Gastrocnemius medialis (tissue), 4 donors: ENCODE measurements at regions not wholly inside any gene's neighbourhood (a gene's known extent, or its start where the extent isn't known, plus 50 kb on each side); places are given as distances from the start of the nearest gene placed in this dataset.

Experiments used
- ATAC-seq, 2 donors: fragments of 150-250 bp; one replicate each; pipeline ENCODE4 v1.9.1; 2016
- DNase-seq, 2 donors: peaks; one replicate each; pipeline ENCODE4 v3.0.0-alpha.2; 2019
- H3K27ac ChIP-seq, 4 donors: fragments of 200-600 bp; sonication (generic); 1 replicate in 1 of 4; 2 replicates in 3 of 4; pipeline ENCODE4 v1.5.1; 2016 to 2018; ENCODE audit warnings: mild to moderate bottlenecking in 2 of 4, moderate library complexity in 1 of 4
- H3K27me3 ChIP-seq, 3 donors: fragments of 200-600 bp; sonication (generic) in 2 of 3; 1 replicate in 1 of 3; 2 replicates in 2 of 3; pipeline versions ENCODE4 v1.5.1 to v1.6.0; 2016 to 2019; ENCODE audit warnings: mild to moderate bottlenecking in 1 of 3, moderate library complexity in 1 of 3
- H3K36me3 ChIP-seq, 2 donors: fragments of 200-600 bp; sonication (generic) in 1 of 2; one replicate each; pipeline ENCODE4 v1.5.1; 2017 to 2018
- H3K4me1 ChIP-seq, 2 donors: fragments of 200-600 bp; sonication (generic) in 1 of 2; one replicate each; pipeline ENCODE4 v1.5.1; 2016 to 2017; ENCODE audit warnings: mild to moderate bottlenecking in 2 of 2
- H3K4me3 ChIP-seq, 4 donors: fragments of 200-600 bp; sonication (generic) in 3 of 4; 1 replicate in 1 of 4; 2 replicates in 3 of 4; pipeline ENCODE4 v1.5.1; 2016 to 2019; ENCODE audit warnings: mild to moderate bottlenecking in 2 of 4
- H3K9me3 ChIP-seq, 3 donors: fragments of 200-600 bp; sonication (generic) in 2 of 3; 1 replicate in 1 of 3; 2 replicates in 2 of 3; pipeline ENCODE4 v1.5.1; 2016 to 2019
- POLR2A ChIP-seq, 2 donors: fragments of 450-650 bp; IDR thresholded peaks; one replicate each; pipeline ENCODE4 v1.6.1; 2017; ENCODE audit warnings: antibody characterized with exemption in 2 of 2, mild to moderate bottlenecking in 2 of 2, moderate library complexity in 2 of 2
- in situ Hi-C, 4 donors: fragments of 200-750 bp; cut with MboI; loops; one replicate each; pipeline versions ENCODE4 v1.15.0 to v1.8.0; 2017; ENCODE audit warnings: low sequenced_read_pairs in 4 of 4
- intact Hi-C: fragments of 100-400 bp; cut with DNase I; formaldehyde crosslinking; loops from one replicate; pipeline ENCODE4 v1.15.1; 2023; ENCODE audit warnings: low total_unique reads
- TF ChIP-seq, protein P1 (sequence below), 5 experiments: fragments of 450-650 bp in 3 of 5; fragments of 200-600 bp in 2 of 5; sonication (generic) in 2 of 5; IDR thresholded peaks in 4 of 5; conservative IDR thresholded peaks in 1 of 5; 1 replicate in 4 of 5; 2 replicates in 1 of 5; pipeline ENCODE4 v1.5.1; 2016 to 2019; ENCODE audit warnings: antibody characterized with exemption in 5 of 5, mild to moderate bottlenecking in 3 of 5, moderate library complexity in 3 of 5

- Histone ChIP-seq H3K36me3 (no peaks in the 10 kb centered on the region), H3K27me3 (no peaks in the 10 kb centered on the region), H3K4me3 (peak overlapping the region in 1 of 4 donors; percentile 38), H3K27ac (peak overlapping the region; percentile 89 to 99 (median 94)), H3K9me3 (no peaks in the 10 kb centered on the region), H3K4me1 (peaks cover 27 to 31% of the 10 kb centered on the region in 2 donors)
- intact Hi-C loops, result loop anchor here (5.0 kb wide), 1 partner anchor 44 kb away; no protein-coding TSS in a partner anchor
- ATAC-seq (peak; percentile 13 to 14), DNase-seq (peak; percentile 26 to 68)
- no peak for TF ChIP-seq POLR2A (IDR thresholded peaks at IDR 0.05)
- TF ChIP-seq, protein P1, sequence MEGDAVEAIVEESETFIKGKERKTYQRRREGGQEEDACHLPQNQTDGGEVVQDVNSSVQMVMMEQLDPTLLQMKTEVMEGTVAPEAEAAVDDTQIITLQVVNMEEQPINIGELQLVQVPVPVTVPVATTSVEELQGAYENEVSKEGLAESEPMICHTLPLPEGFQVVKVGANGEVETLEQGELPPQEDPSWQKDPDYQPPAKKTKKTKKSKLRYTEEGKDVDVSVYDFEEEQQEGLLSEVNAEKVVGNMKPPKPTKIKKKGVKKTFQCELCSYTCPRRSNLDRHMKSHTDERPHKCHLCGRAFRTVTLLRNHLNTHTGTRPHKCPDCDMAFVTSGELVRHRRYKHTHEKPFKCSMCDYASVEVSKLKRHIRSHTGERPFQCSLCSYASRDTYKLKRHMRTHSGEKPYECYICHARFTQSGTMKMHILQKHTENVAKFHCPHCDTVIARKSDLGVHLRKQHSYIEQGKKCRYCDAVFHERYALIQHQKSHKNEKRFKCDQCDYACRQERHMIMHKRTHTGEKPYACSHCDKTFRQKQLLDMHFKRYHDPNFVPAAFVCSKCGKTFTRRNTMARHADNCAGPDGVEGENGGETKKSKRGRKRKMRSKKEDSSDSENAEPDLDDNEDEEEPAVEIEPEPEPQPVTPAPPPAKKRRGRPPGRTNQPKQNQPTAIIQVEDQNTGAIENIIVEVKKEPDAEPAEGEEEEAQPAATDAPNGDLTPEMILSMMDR (IDR thresholded peaks at IDR 0.05 in 4 of 5, conservative IDR thresholded peaks at IDR 0.05 in 1 of 5), result no peak
- in situ Hi-C loops, result no loop called here
These were observed 357.2 kb upstream of the TNRC6C start for GRCh38 chr17:77601054-77601979.

DNA sequence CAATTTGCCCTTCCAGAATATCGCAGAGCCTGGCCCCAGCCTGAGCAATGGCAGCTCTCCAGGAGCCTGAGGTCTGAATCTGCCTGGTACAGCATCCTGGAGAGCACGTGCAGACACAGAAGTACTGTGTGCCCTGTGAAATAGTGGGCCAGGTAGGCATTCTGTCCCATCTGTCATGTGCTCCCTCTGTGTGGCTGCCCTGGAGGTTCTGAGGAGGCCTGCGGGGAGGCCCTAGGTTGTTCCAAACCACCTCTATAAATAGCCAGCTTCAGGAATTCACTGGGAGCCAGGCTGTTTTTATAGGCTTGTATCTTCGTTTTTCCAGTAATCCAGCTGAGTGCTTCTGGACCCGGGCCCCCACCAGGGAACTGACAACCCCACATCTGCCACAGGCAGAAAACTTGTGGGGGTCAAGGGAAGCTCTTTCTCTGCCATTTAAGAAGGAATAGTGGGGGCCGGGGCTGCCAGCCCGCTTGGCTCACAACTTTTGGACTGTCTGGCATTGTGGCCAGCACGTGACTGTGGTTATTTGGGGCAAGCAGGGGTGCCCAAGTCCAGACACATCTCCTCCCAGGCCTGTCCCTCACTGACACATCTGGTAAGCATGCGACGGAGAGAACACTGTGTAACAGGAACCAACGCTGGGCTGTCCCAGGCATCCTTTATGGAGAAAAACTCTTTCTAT lies 356.3 kb upstream of the TNRC6C start:
- intact Hi-C loops, result loop anchor here (2.0 to 5.0 kb wide), 3 partner anchors 45 to 357 kb away; partner anchors contain the start of gene TNRC6C
- peak overlapping the region; percentile 12 to 38 (median 36) for H3K4me3 ChIP-seq

GRCh38 chr17:77602883-77603640 lies 355.4 kb upstream of the TNRC6C start:
- TF ChIP-seq, protein P1 (IDR thresholded peaks at IDR 0.05 in 4 of 5, conservative IDR thresholded peaks at IDR 0.05 in 1 of 5), result no peak
- Histone ChIP-seq H3K27ac (peak overlapping the region; percentile 89 to 99 (median 94)), H3K27me3 (no peaks in the 10 kb centered on the region), H3K9me3 (no peaks in the 10 kb centered on the region), H3K4me1 (peaks cover 27 to 31% of the 10 kb centered on the region in 2 donors), H3K4me3 (peak overlapping the region in 3 of 4 donors; percentile 34 to 38 (median 37)), H3K36me3 (no peaks in the 10 kb centered on the region)
- peak in 1 of 2 donors; percentile 7 for ATAC-seq
- in situ Hi-C loops, result no loop called here
- DNase-seq, result no peak
- intact Hi-C loops, result loop anchor here (2.0 to 5.0 kb wide), 3 partner anchors 46 to 356 kb away; partner anchors contain the start of gene TNRC6C

More for the DNA sequence above, 356.3 kb upstream of the TNRC6C start:
- peak in 1 of 2 donors; percentile 17 for TF ChIP-seq POLR2A (IDR thresholded peaks at IDR 0.05)
- TF ChIP-seq, protein P1 (IDR thresholded peaks at IDR 0.05 in 4 of 5, conservative IDR thresholded peaks at IDR 0.05 in 1 of 5), result no peak
- Histone ChIP-seq H3K27ac (peak overlapping the region; percentile 89 to 99 (median 94)), H3K27me3 (no peaks in the 10 kb centered on the region), H3K4me1 (peaks cover 27 to 31% of the 10 kb centered on the region in 2 donors), H3K36me3 (no peaks in the 10 kb centered on the region), H3K9me3 (no peaks in the 10 kb centered on the region)
- in situ Hi-C loops, result no loop called here
- DNase-seq, result peak; percentile 92 to 93
- ATAC-seq, result peak; percentile 93

GRCh38 chr17:77604301-77604972 lies 354.1 kb upstream of the TNRC6C start:
- Histone ChIP-seq H3K27me3 (peaks cover 0 to 6% (median 0%) of the 10 kb centered on the region in 3 donors), H3K4me3 (no peak overlapping the region), H3K27ac (peak overlapping the region in 1 of 4 donors; percentile 91), H3K9me3 (no peaks in the 10 kb centered on the region), H3K4me1 (peaks cover 27 to 31% of the 10 kb centered on the region in 2 donors), H3K36me3 (no peaks in the 10 kb centered on the region)
- no peak for ATAC-seq
- in situ Hi-C loops (no loop called here), intact Hi-C loops (loop anchor here (5.0 kb wide), 1 partner anchor 47 kb away; no protein-coding TSS in a partner anchor)
- DNase-seq, result no peak
- TF ChIP-seq, protein P1 (IDR thresholded peaks at IDR 0.05 in 4 of 5, conservative IDR thresholded peaks at IDR 0.05 in 1 of 5), result no peak
- no peak for TF ChIP-seq POLR2A (IDR thresholded peaks at IDR 0.05)
